ENCODE measurements at regions not wholly inside any gene's neighbourhood (a gene's known extent, or its start where the extent isn't known, plus 50 kb on each side); places are given as distances from the start of the nearest gene placed in this dataset.

GRCh38 chr10:53130337-53130736 lies 357.8 kb upstream of the MBL2 start:
- Histone ChIP-seq H3K79me2 (ENCODE audit: insufficient read depth, low read length) (no peaks in the 10 kb centered on the region), H3K4me2 (ENCODE audit: insufficient read depth, low read length) (no peak overlapping the region), H3K4me1 (ENCODE audit: insufficient read depth, low read length) (no peaks in the 10 kb centered on the region), H3K4me3 (ENCODE audit: insufficient read depth, low read length) (no peak overlapping the region), H3K27ac (ENCODE audit: low read depth, low read length) (no peak overlapping the region), H4K20me1 (ENCODE audit: insufficient read depth, low read length) (no peaks in the 10 kb centered on the region), H3K36me3 (ENCODE audit: insufficient read depth, low read length) (no peaks in the 10 kb centered on the region), H3K27me3 (ENCODE audit: insufficient read depth, low read length) (no peaks in the 10 kb centered on the region), H3K9me3 (ENCODE audit: low read depth, low read length) (no peaks in the 10 kb centered on the region), H2AFZ (ENCODE audit: low read length) (no peak overlapping the region)
- no peak for DNase-seq (ENCODE audit: insufficient read length, low spot score, missing footprints)
- TF ChIP-seq CTCF (IDR thresholded peaks at IDR 0.05; ENCODE audit: extremely low read depth, low read depth, low read length): no peak

- H3K9me3 ChIP-seq (ENCODE audit: low read depth, low read length): no peaks in the 10 kb centered on the region
- H3K27ac ChIP-seq (ENCODE audit: low read depth, low read length): no peak overlapping the region
- no peak overlapping the region for H2AFZ ChIP-seq (ENCODE audit: low read length)
- H3K4me2 ChIP-seq (ENCODE audit: insufficient read depth, low read length): no peak overlapping the region
- no peaks in the 10 kb centered on the region for H3K27me3 ChIP-seq (ENCODE audit: insufficient read depth, low read length)
- TF ChIP-seq CTCF (IDR thresholded peaks at IDR 0.05; ENCODE audit: extremely low read depth, low read depth, low read length): no peak
- no peaks in the 10 kb centered on the region for H3K79me2 ChIP-seq (ENCODE audit: insufficient read depth, low read length)
- H3K4me3 ChIP-seq (ENCODE audit: insufficient read depth, low read length): no peak overlapping the region
- H3K36me3 ChIP-seq (ENCODE audit: insufficient read depth, low read length): no peaks in the 10 kb centered on the region
- no peaks in the 10 kb centered on the region for H4K20me1 ChIP-seq (ENCODE audit: insufficient read depth, low read length)
- DNase-seq (ENCODE audit: insufficient read length, low spot score, missing footprints): no peak
- no peaks in the 10 kb centered on the region for H3K4me1 ChIP-seq (ENCODE audit: insufficient read depth, low read length)
These were observed 355.1 kb upstream of the MBL2 start for GRCh38 chr10:53127686-53128085.

GRCh38 chr10:53123311-53123710 lies 350.7 kb upstream of the MBL2 start:
- H3K4me2 ChIP-seq (ENCODE audit: insufficient read depth, low read length): no peak overlapping the region
- no peak overlapping the region for H2AFZ ChIP-seq (ENCODE audit: low read length)
- no peaks in the 10 kb centered on the region for H3K36me3 ChIP-seq (ENCODE audit: insufficient read depth, low read length)
- no peaks in the 10 kb centered on the region for H3K79me2 ChIP-seq (ENCODE audit: insufficient read depth, low read length)
- H3K4me3 ChIP-seq (ENCODE audit: insufficient read depth, low read length): no peak overlapping the region
- H4K20me1 ChIP-seq (ENCODE audit: insufficient read depth, low read length): no peaks in the 10 kb centered on the region
- no peaks in the 10 kb centered on the region for H3K4me1 ChIP-seq (ENCODE audit: insufficient read depth, low read length)
- no peak for DNase-seq (ENCODE audit: insufficient read length, low spot score, missing footprints)
- TF ChIP-seq CTCF (IDR thresholded peaks at IDR 0.05; ENCODE audit: extremely low read depth, low read depth, low read length): no peak
- H3K27ac ChIP-seq (ENCODE audit: low read depth, low read length): no peak overlapping the region
- no peaks in the 10 kb centered on the region for H3K27me3 ChIP-seq (ENCODE audit: insufficient read depth, low read length)
- no peaks in the 10 kb centered on the region for H3K9me3 ChIP-seq (ENCODE audit: low read depth, low read length)

GRCh38 chr10:53122281-53122680 lies 349.7 kb upstream of the MBL2 start:
- H2AFZ ChIP-seq (ENCODE audit: low read length): no peak overlapping the region
- H4K20me1 ChIP-seq (ENCODE audit: insufficient read depth, low read length): no peaks in the 10 kb centered on the region
- no peak overlapping the region for H3K4me2 ChIP-seq (ENCODE audit: insufficient read depth, low read length)
- H3K36me3 ChIP-seq (ENCODE audit: insufficient read depth, low read length): no peaks in the 10 kb centered on the region
- H3K79me2 ChIP-seq (ENCODE audit: insufficient read depth, low read length): no peaks in the 10 kb centered on the region
- TF ChIP-seq CTCF (IDR thresholded peaks at IDR 0.05; ENCODE audit: extremely low read depth, low read depth, low read length): no peak
- H3K4me1 ChIP-seq (ENCODE audit: insufficient read depth, low read length): no peaks in the 10 kb centered on the region
- DNase-seq (ENCODE audit: insufficient read length, low spot score, missing footprints): no peak
- H3K4me3 ChIP-seq (ENCODE audit: insufficient read depth, low read length): no peak overlapping the region
- H3K27ac ChIP-seq (ENCODE audit: low read depth, low read length): no peak overlapping the region
- no peaks in the 10 kb centered on the region for H3K27me3 ChIP-seq (ENCODE audit: insufficient read depth, low read length)
- no peaks in the 10 kb centered on the region for H3K9me3 ChIP-seq (ENCODE audit: low read depth, low read length)

Data from osteoblast (primary cell).